Activated T-helper 17 cell treated with anti-CD3 and anti-CD28 coated beads, Interleukin-2, amount 50 U/mL, for 72 hours (primary cell): ENCODE measurements at regions not wholly inside any gene's neighbourhood (a gene's known extent, or its start where the extent isn't known, plus 50 kb on each side); places are given as distances from the start of the nearest gene placed in this dataset.

Experiments used
- ATAC-seq: fragments of 150-1000 bp; cut with Tn5 transposase; replicated peaks from 2 replicates; pipeline ENCODE4 v1.10.0; 2021; ENCODE audit warnings: mild to moderate bottlenecking, moderate library complexity
- H3K27ac Mint-ChIP-seq: one replicate; pipeline ENCODE4 v1.8.0; 2022; ENCODE audit warnings: mixed read lengths
- H3K27me3 Mint-ChIP-seq: one replicate; pipeline ENCODE4 v1.8.0; 2022; ENCODE audit warnings: mixed read lengths
- H3K36me3 Mint-ChIP-seq: one replicate; pipeline ENCODE4 v1.8.0; 2022; ENCODE audit warnings: low read depth, mild to moderate bottlenecking, mixed read lengths
- H3K4me1 Mint-ChIP-seq: one replicate; pipeline ENCODE4 v1.8.0; 2022; ENCODE audit warnings: mixed read lengths
- H3K4me3 Mint-ChIP-seq: one replicate; pipeline ENCODE4 v1.8.0; 2022; ENCODE audit warnings: mild to moderate bottlenecking, mixed read lengths
- H3K9me3 Mint-ChIP-seq: one replicate; pipeline ENCODE4 v1.8.0; 2022; ENCODE audit warnings: mixed read lengths

- Mint-ChIP-seq H3K27ac (no peak overlapping the region), H3K4me1 (peaks cover 5% of the 10 kb centered on the region), H3K36me3 (no peaks in the 10 kb centered on the region), H3K9me3 (no peaks in the 10 kb centered on the region), H3K4me3 (no peak overlapping the region), H3K27me3 (peaks cover 4% of the 10 kb centered on the region)
- ATAC-seq = no peak
These were observed 118.0 kb upstream of the RAB27B start for GRCh38 chr18:54710074-54710899.

- no peak for ATAC-seq
- H3K27ac Mint-ChIP-seq = no peak overlapping the region
- no peaks in the 10 kb centered on the region for H3K36me3 Mint-ChIP-seq
- H3K4me1 Mint-ChIP-seq = peaks cover 9% of the 10 kb centered on the region
- H3K9me3 Mint-ChIP-seq = no peaks in the 10 kb centered on the region
- peaks cover 9% of the 10 kb centered on the region for H3K27me3 Mint-ChIP-seq
- H3K4me3 Mint-ChIP-seq = no peak overlapping the region
These were observed 117.4 kb upstream of the RAB27B start for GRCh38 chr18:54710900-54711281.

DNA sequence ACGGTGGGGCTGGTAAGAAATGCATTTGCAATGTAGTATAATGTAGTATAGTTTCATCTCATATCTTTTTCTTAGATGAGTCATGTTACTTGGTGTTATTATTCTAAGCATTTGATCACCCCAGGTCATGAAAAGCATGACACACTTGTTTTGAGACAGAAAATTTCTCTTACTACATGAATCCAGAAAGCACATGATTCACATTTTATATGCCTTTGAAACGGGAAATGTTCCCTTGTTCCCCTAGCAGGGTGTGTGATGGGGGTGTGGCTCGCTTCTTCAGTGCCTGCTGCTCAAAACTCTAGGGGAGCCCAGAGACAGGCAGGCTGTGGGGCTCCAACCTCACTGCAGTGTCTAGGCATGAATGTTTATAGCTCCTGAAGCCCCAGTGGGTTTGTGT lies 116.0 kb upstream of the RAB27B start:
- ATAC-seq = peak; percentile 76
- H3K36me3 Mint-ChIP-seq = no peaks in the 10 kb centered on the region
- peaks cover 11% of the 10 kb centered on the region for H3K4me1 Mint-ChIP-seq
- peaks cover 10% of the 10 kb centered on the region for H3K27me3 Mint-ChIP-seq
- no peaks in the 10 kb centered on the region for H3K9me3 Mint-ChIP-seq
- H3K27ac Mint-ChIP-seq = no peak overlapping the region
- no peak overlapping the region for H3K4me3 Mint-ChIP-seq

GRCh38 chr18:54712758-54713157 lies 115.5 kb upstream of the RAB27B start:
- Mint-ChIP-seq H3K27ac (peak overlapping the region; percentile 58), H3K36me3 (no peaks in the 10 kb centered on the region), H3K9me3 (no peaks in the 10 kb centered on the region), H3K27me3 (peaks cover 6% of the 10 kb centered on the region), H3K4me1 (peaks cover 15% of the 10 kb centered on the region), H3K4me3 (no peak overlapping the region)
- ATAC-seq = no peak

DNA sequence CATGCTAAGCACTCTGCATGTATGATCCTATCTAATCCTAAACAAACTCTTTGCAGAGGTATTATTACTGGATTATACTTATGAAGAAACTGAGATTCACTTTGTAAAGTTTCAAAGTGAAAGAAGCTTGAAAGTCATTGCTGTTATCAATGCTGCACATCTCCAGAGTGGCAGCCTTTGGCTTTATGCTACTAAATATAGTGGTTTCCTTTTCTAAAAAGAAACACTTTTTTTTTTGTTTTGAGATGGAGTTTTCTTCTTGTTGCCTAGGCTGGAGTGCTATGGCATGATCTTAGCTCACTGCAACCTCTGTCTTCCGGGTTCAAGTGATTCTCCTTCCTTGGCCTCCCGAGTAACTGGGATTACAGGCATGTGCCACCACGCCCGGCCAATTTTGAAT lies 114.9 kb upstream of the RAB27B start:
- Mint-ChIP-seq H3K4me1 (peaks cover 22% of the 10 kb centered on the region), H3K36me3 (no peaks in the 10 kb centered on the region), H3K27me3 (peaks cover 6% of the 10 kb centered on the region), H3K9me3 (no peaks in the 10 kb centered on the region), H3K4me3 (no peak overlapping the region), H3K27ac (peak overlapping the region; percentile 58)
- peak; percentile 10 for ATAC-seq

GRCh38 chr18:54714851-54715250 lies 113.4 kb upstream of the RAB27B start:
- Mint-ChIP-seq H3K27ac (no peak overlapping the region), H3K27me3 (peaks cover 6% of the 10 kb centered on the region), H3K36me3 (no peaks in the 10 kb centered on the region), H3K4me1 (peaks cover 26% of the 10 kb centered on the region), H3K4me3 (no peak overlapping the region), H3K9me3 (no peaks in the 10 kb centered on the region)
- no peak for ATAC-seq

DNA sequence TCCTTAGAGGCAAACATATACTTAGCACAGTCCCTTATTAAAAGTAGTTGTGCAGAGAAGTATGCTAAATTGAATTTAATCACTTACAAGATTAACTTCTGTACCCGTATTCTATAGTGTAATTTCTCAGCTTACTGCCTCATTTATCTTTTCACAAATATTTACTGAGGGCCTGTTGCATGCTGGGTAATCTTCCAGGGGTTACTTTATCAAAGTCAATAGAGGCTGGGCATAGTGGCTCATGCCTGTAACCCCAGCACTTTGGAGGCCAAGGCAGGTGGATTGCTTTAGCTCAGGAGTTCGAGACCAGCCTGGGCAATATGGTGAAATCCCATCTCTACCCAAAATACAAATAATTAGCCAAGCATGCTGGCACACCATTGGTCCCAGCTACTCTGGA lies 111.7 kb upstream of the RAB27B start:
- Mint-ChIP-seq H3K36me3 (no peaks in the 10 kb centered on the region), H3K27ac (no peak overlapping the region), H3K9me3 (no peaks in the 10 kb centered on the region), H3K4me1 (peaks cover 26% of the 10 kb centered on the region), H3K4me3 (no peak overlapping the region), H3K27me3 (peaks cover 9% of the 10 kb centered on the region)
- ATAC-seq = no peak

DNA sequence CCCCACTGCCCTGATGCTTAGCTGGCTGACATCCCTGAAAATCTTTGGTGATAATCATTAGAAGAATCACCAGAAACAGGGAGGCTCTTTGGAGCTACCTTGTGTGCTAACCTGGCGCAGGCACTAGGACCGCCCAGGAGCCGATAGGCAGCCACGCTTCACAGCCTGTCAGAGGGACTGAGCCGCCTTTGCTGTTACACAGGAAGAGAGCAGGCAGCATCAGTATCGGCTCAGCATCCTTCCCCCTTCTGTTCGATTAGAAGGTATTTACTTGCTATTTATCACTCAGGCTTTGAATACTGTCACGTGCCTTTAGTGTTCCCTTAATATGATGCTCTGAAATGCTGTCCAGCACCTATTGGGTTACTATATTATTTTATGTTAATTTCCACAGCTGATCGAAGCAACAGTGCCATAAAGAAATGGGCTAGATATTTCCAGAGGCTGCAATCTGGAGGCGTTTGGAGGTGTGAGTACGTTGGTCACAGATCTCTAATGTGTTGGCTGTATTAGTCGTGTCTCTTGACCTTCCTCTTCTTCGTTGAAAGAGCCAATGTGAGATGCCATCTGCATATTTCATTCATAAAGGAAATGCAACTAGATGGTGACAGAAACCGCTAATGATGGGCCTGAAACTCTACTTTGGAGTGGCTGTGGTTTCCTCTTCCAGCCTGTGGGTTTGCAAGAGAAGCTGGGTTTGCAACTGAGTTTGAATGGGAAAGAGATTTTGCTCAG lies 110.4 kb upstream of the RAB27B start:
- H3K36me3 Mint-ChIP-seq = no peaks in the 10 kb centered on the region
- no peaks in the 10 kb centered on the region for H3K9me3 Mint-ChIP-seq
- ATAC-seq = peak; percentile 75
- H3K27ac Mint-ChIP-seq = peak overlapping the region; percentile 46
- H3K4me1 Mint-ChIP-seq = peaks cover 26% of the 10 kb centered on the region
- peak overlapping the region; percentile 76 for H3K4me3 Mint-ChIP-seq
- H3K27me3 Mint-ChIP-seq = peaks cover 9% of the 10 kb centered on the region

- peak overlapping the region; percentile 76 for H3K4me3 Mint-ChIP-seq
- H3K4me1 Mint-ChIP-seq = peaks cover 21% of the 10 kb centered on the region
- peaks cover 9% of the 10 kb centered on the region for H3K27me3 Mint-ChIP-seq
- ATAC-seq = peak; percentile 65
- no peaks in the 10 kb centered on the region for H3K9me3 Mint-ChIP-seq
- H3K36me3 Mint-ChIP-seq = no peaks in the 10 kb centered on the region
- peak overlapping the region; percentile 46 for H3K27ac Mint-ChIP-seq
These were observed 109.9 kb upstream of the RAB27B start for GRCh38 chr18:54718408-54718773.

DNA sequence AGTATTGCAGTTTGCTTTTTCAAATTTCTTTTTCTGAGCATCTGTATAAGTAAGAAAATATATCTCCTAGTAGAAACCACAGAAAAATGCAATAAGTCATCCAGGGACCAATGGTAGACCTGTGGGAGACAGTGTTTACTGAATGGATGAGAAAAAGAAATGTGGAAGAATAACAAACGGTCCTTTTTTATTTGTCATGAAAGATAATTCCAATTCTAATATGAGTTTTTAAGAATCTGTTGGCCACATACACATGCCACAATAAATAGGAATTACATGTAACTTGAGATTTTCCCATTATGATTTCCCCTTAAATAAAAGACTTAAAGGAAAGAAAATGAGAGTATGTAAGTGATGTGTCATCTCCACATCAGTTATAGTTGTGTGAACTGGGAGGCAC lies 107.7 kb upstream of the RAB27B start:
- Mint-ChIP-seq H3K27ac (no peak overlapping the region), H3K4me1 (peaks cover 19% of the 10 kb centered on the region), H3K4me3 (no peak overlapping the region), H3K9me3 (no peaks in the 10 kb centered on the region), H3K27me3 (peaks cover 8% of the 10 kb centered on the region), H3K36me3 (no peaks in the 10 kb centered on the region)
- ATAC-seq = no peak

GRCh38 chr18:54726143-54726542 lies 102.1 kb upstream of the RAB27B start:
- Mint-ChIP-seq H3K36me3 (no peaks in the 10 kb centered on the region), H3K27ac (no peak overlapping the region), H3K4me3 (no peak overlapping the region), H3K4me1 (no peaks in the 10 kb centered on the region), H3K27me3 (no peaks in the 10 kb centered on the region), H3K9me3 (no peaks in the 10 kb centered on the region)
- no peak for ATAC-seq

DNA sequence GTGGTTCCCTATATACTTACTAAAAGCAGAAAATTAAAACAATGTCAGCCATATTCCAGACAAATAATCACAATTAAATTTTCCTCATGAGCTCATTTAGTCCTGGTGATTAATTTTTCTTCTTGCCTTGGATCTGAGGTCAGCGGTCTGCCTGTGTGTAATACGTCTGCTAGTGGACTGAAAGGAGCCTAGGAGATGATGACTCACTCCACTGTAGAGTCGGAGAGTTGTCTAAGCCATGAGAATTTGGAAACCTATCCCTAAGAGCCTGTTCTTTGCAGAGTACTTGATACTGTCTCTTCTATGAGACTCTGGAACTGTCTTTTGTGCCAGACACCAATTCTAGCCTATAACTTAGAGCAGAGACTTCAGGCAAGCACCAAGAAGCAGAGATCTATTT lies 94.2 kb upstream of the RAB27B start:
- no peak overlapping the region for H3K4me3 Mint-ChIP-seq

GRCh38 chr18:54736981-54737380 lies 91.3 kb upstream of the RAB27B start:
- H3K9me3 Mint-ChIP-seq = peaks cover 5% of the 10 kb centered on the region
- H3K36me3 Mint-ChIP-seq = no peaks in the 10 kb centered on the region
- H3K27me3 Mint-ChIP-seq = peaks cover 3% of the 10 kb centered on the region
- H3K27ac Mint-ChIP-seq = no peak overlapping the region
- no peak overlapping the region for H3K4me3 Mint-ChIP-seq
- ATAC-seq = peak; percentile 85
- peaks cover 14% of the 10 kb centered on the region for H3K4me1 Mint-ChIP-seq

More for the DNA sequence above, 94.2 kb upstream of the RAB27B start:
- Mint-ChIP-seq H3K36me3 (no peaks in the 10 kb centered on the region), H3K4me1 (peaks cover 14% of the 10 kb centered on the region), H3K27ac (no peak overlapping the region), H3K27me3 (peaks cover 3% of the 10 kb centered on the region), H3K9me3 (peaks cover 5% of the 10 kb centered on the region)
- no peak for ATAC-seq

- peak overlapping the region; percentile 46 for H3K27ac Mint-ChIP-seq
- H3K4me1 Mint-ChIP-seq = peaks cover 14% of the 10 kb centered on the region
- H3K9me3 Mint-ChIP-seq = peaks cover 5% of the 10 kb centered on the region
- peak; percentile 68 for ATAC-seq
- H3K36me3 Mint-ChIP-seq = no peaks in the 10 kb centered on the region
- peaks cover 3% of the 10 kb centered on the region for H3K27me3 Mint-ChIP-seq
- no peak overlapping the region for H3K4me3 Mint-ChIP-seq
These were observed 90.3 kb upstream of the RAB27B start for GRCh38 chr18:54737986-54738385.

DNA sequence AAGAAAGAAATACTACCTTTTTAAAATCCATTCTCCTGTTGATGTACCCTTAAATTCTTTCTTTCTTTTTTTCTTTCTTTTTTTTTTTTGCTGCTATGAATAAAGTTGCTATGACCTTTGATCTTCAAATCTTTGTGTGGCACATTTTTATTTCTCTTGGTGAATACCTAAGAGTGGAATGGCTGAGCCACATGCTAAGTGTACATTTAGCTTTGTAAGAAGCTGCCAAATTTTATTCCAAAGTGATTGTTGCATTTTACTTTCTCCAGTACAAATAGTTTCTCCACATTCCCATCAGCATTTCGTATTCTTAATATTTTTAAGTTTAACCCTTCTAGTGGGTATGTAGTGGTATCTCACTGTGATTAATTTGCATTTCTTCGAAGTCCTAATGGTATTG lies 88.8 kb upstream of the RAB27B start:
- Mint-ChIP-seq H3K9me3 (peaks cover 5% of the 10 kb centered on the region), H3K4me1 (peaks cover 14% of the 10 kb centered on the region), H3K27me3 (peaks cover 3% of the 10 kb centered on the region), H3K27ac (no peak overlapping the region), H3K36me3 (no peaks in the 10 kb centered on the region), H3K4me3 (no peak overlapping the region)
- no peak for ATAC-seq
